H1 (cell line): ENCODE measurements at regions not wholly inside any gene's neighbourhood (a gene's known extent, or its start where the extent isn't known, plus 50 kb on each side); places are given as distances from the start of the nearest gene placed in this dataset.
"Not testable (repeated sequence)": the region's sequence is repeated elsewhere in the genome, so short reads cannot be mapped to it uniquely, and the experiment has no call there.

Experiments
- CTCF ChIA-PET: fragments of 300-600 bp; sonication (Branson Sonifier 250); formaldehyde crosslinking; loops from one replicate; lab custom pipeline; 2021; ENCODE audit not compliant: partially characterized antibody; lab: Charles Lee
- POLR2A ChIA-PET: fragments of 300-600 bp; sonication (Branson Sonifier 250); formaldehyde crosslinking; loops from one replicate; lab custom pipeline; 2021; ENCODE audit warnings: inconsistent platforms; ENCODE audit not compliant: partially characterized antibody; lab: Charles Lee
- DNase-seq, 2 experiments: peaks; one replicate each; pipeline versions ENCODE4 v3.0.0 to v3.0.0-alpha.2; 2010 to 2022; ENCODE audit warnings: low spot score in 2 of 2, low read depth in 1 of 2, mixed read lengths in 1 of 2
- FAIRE-seq: peaks from 2 replicates; lab custom pipeline; 2011; peaks lifted over from hg19 to GRCh38; lab: Jason Lieb, UNC
- H2AFZ ChIP-seq: 2 replicates; pipeline ENCODE4 v1.8.1; 2012; ENCODE audit warnings: low read length, inconsistent platforms
- H2AK5ac ChIP-seq: 2 replicates; pipeline ENCODE4 v1.6.1; 2013; ENCODE audit warnings: low read depth, low read length
- H2BK120ac ChIP-seq: replicated peaks from 2 replicates; pipeline ENCODE3; 2013; ENCODE audit warnings: low read depth, low read length, inconsistent platforms
- H2BK12ac ChIP-seq: 2 replicates; pipeline ENCODE4 v1.6.1; 2013; ENCODE audit warnings: low read depth, low read length
- H2BK15ac ChIP-seq: 2 replicates; pipeline ENCODE4 v1.6.1; 2013; ENCODE audit warnings: low read length
- H2BK20ac ChIP-seq: 2 replicates; pipeline ENCODE4 v1.6.1; 2013; ENCODE audit warnings: low read length
- H2BK5ac ChIP-seq: 2 replicates; pipeline ENCODE4 v1.6.1; 2013; ENCODE audit warnings: low read depth, low read length
- H3K14ac ChIP-seq: 2 replicates; pipeline ENCODE4 v1.6.1; 2013; ENCODE audit warnings: inconsistent platforms; ENCODE audit not compliant: insufficient read length
- H3K18ac ChIP-seq: 2 replicates; pipeline ENCODE4 v1.6.1; 2013; ENCODE audit warnings: low read length; ENCODE audit errors: extremely low read depth
- H3K23ac ChIP-seq: 2 replicates; pipeline ENCODE4 v1.6.1; 2013; ENCODE audit warnings: inconsistent platforms; ENCODE audit not compliant: insufficient read length
- H3K23me2 ChIP-seq: 2 replicates; pipeline ENCODE4 v1.6.1; 2013; ENCODE audit warnings: low read depth, low read length
- H3K27ac ChIP-seq: 2 replicates; pipeline ENCODE4 v1.6.1; 2011; ENCODE audit warnings: low read depth, low read length, inconsistent platforms
- H3K27me3 ChIP-seq, 4 experiments: replicated peaks in 1 of 4; 1 replicate in 1 of 4; 2 replicates in 3 of 4; pipeline versions ENCODE4 v1.6.1 to v1.8.1; 2011 to 2013; ENCODE audit warnings: low read length in 3 of 4, mild to moderate bottlenecking in 3 of 4, inconsistent platforms in 2 of 4, mixed read lengths in 2 of 4, moderate library complexity in 1 of 4; ENCODE audit not compliant: control insufficient read depth in 3 of 4, insufficient read depth in 3 of 4; ENCODE audit errors: extremely low read depth in 1 of 4
- H3K36me3 ChIP-seq, 4 experiments: 2 replicates each; pipeline versions ENCODE4 v1.6.1 to v1.8.1; 2011 to 2013; ENCODE audit warnings: mild to moderate bottlenecking in 4 of 4, low read length in 3 of 4, moderate library complexity in 2 of 4, control low read depth in 1 of 4, inconsistent platforms in 1 of 4; ENCODE audit not compliant: insufficient read depth in 4 of 4, control insufficient read depth in 2 of 4
- H3K4ac ChIP-seq: replicated peaks from 2 replicates; pipeline ENCODE3; 2013; ENCODE audit warnings: low read length, low read depth, mixed read lengths, inconsistent platforms; ENCODE audit not compliant: insufficient read length
- H3K4me1 ChIP-seq, 4 experiments: replicated peaks in 1 of 4; 1 replicate in 1 of 4; 2 replicates in 3 of 4; pipeline versions ENCODE4 v1.6.1 to v1.8.1; 2011 to 2013; ENCODE audit warnings: low read length in 3 of 4, inconsistent platforms in 2 of 4, mixed read lengths in 1 of 4; ENCODE audit not compliant: insufficient read depth in 4 of 4, control insufficient read depth in 3 of 4
- H3K4me2 ChIP-seq, 2 experiments: 2 replicates each; pipeline versions ENCODE4 v1.6.1 to v1.8.1; 2011 to 2013; ENCODE audit warnings: low read depth in 2 of 2, low read length in 2 of 2, control low read depth in 1 of 2, inconsistent platforms in 1 of 2, mild to moderate bottlenecking in 1 of 2; ENCODE audit not compliant: insufficient read depth in 1 of 2
- H3K4me3 ChIP-seq, 4 experiments: fragments of 200-600, 300-600 bp in 1 of 4; sonication (generic), shearing (Covaris generic), sonication (Bioruptor Twin) in 1 of 4; 2 replicates each; pipeline versions ENCODE4 v1.5.1 to v1.8.1; 2011 to 2016; ENCODE audit warnings: low read length in 4 of 4, low read depth in 3 of 4, control low read depth in 2 of 4, inconsistent platforms in 2 of 4, mild to moderate bottlenecking in 2 of 4, mixed read lengths in 1 of 4, moderate library complexity in 1 of 4; ENCODE audit not compliant: insufficient read depth in 2 of 4; ENCODE audit errors: extremely low read depth in 1 of 4
- H3K56ac ChIP-seq: replicated peaks from 2 replicates; pipeline ENCODE3; 2013; ENCODE audit warnings: low read depth, mild to moderate bottlenecking, mixed read lengths, low read length, inconsistent platforms; ENCODE audit not compliant: insufficient read length
- H3K79me1 ChIP-seq: 2 replicates; pipeline ENCODE4 v1.6.1; 2013; ENCODE audit warnings: low read depth, low read length, control low read depth
- H3K79me2 ChIP-seq, 2 experiments: 2 replicates each; pipeline versions ENCODE4 v1.6.1 to v1.8.1; 2012 to 2013; ENCODE audit warnings: low read length in 2 of 2, mild to moderate bottlenecking in 2 of 2, inconsistent platforms in 1 of 2; ENCODE audit not compliant: insufficient read depth in 2 of 2, control insufficient read depth in 1 of 2
- H3K9ac ChIP-seq, 4 experiments: replicated peaks in 1 of 4; 1 replicate in 1 of 4; 2 replicates in 3 of 4; pipeline versions ENCODE4 v1.6.1 to v1.8.1; 2011 to 2013; ENCODE audit warnings: low read depth in 3 of 4, low read length in 3 of 4, control low read depth in 2 of 4, mild to moderate bottlenecking in 2 of 4, moderate library complexity in 2 of 4, inconsistent platforms in 1 of 4; ENCODE audit errors: extremely low read depth in 1 of 4
- H3K9me3 ChIP-seq, 2 experiments: 2 replicates each; pipeline versions ENCODE4 v1.6.1 to v1.8.1; 2012 to 2013; ENCODE audit warnings: mild to moderate bottlenecking in 2 of 2, moderate library complexity in 2 of 2, control low read depth in 1 of 2, inconsistent platforms in 1 of 2, low read depth in 1 of 2, low read length in 1 of 2, mixed read lengths in 1 of 2; ENCODE audit not compliant: insufficient read depth in 2 of 2
- H4K20me1 ChIP-seq, 2 experiments: replicated peaks in 1 of 2; 2 replicates each; pipeline versions ENCODE3 to v1.8.1; 2011 to 2013; ENCODE audit warnings: inconsistent platforms in 2 of 2, low read length in 2 of 2, mild to moderate bottlenecking in 1 of 2; ENCODE audit not compliant: insufficient read depth in 2 of 2, control insufficient read depth in 1 of 2
- H4K5ac ChIP-seq: 2 replicates; pipeline ENCODE4 v1.6.1; 2013; ENCODE audit warnings: low read length, low read depth, mixed read lengths, inconsistent platforms; ENCODE audit not compliant: insufficient read length
- H4K8ac ChIP-seq: 2 replicates; pipeline ENCODE4 v1.8.0; 2013; ENCODE audit warnings: mild to moderate bottlenecking, moderate library complexity, low read length, inconsistent platforms; ENCODE audit not compliant: insufficient read depth; ENCODE audit errors: extremely low read depth
- H4K91ac ChIP-seq: replicated peaks from 2 replicates; pipeline ENCODE3; 2013; ENCODE audit warnings: low read length, mixed read lengths, inconsistent platforms; ENCODE audit not compliant: insufficient read length
- WGBS, 2 experiments: shearing (Covaris generic) in 1 of 2; methylation state at CpG; one replicate each; pipeline versions ENCODE4 v1.1.6 to v1.1.7; 2013 to 2015; ENCODE audit warnings: low lambda C conversion rate in 2 of 2, mixed read lengths in 2 of 2, inconsistent platforms in 1 of 2, low coverage in 1 of 2, missing lambda C conversion rate in 1 of 2; ENCODE audit not compliant: insufficient replicate concordance in 2 of 2, insufficient coverage in 1 of 2, insufficient read length in 1 of 2; ENCODE audit errors: extremely low coverage in 1 of 2, missing lambda C conversion rate in 1 of 2; 5-methylcytosine and 5-hydroxymethylcytosine counted together

GRCh38 chr12:31184667-31185066 lies 111.0 kb downstream of the DDX11 start:
- H4K20me1 ChIP-seq, CTCF ChIA-PET, H3K36me3 ChIP-seq, H3K79me2 ChIP-seq, H2BK5ac ChIP-seq, H2BK15ac ChIP-seq, H4K5ac ChIP-seq, H2AK5ac ChIP-seq, FAIRE-seq, H3K9ac ChIP-seq, H3K4ac ChIP-seq, H3K4me1 ChIP-seq, H2BK120ac ChIP-seq, H2BK12ac ChIP-seq, H3K27ac ChIP-seq, H3K18ac ChIP-seq, POLR2A ChIA-PET, H2BK20ac ChIP-seq, H3K27me3 ChIP-seq, H3K14ac ChIP-seq, H3K79me1 ChIP-seq, H3K4me3 ChIP-seq, H3K9me3 ChIP-seq, H3K23me2 ChIP-seq, H2AFZ ChIP-seq, H3K56ac ChIP-seq, H3K23ac ChIP-seq, H4K8ac ChIP-seq, DNase-seq, H3K4me2 ChIP-seq, H4K91ac ChIP-seq: not testable (repeated sequence)
- 100% methylated on average over 11 of the region's 20 CpGs; no CpG with 5 or more reads in 1 of the 2 experiments for WGBS, 2 experiments

GRCh38 chr12:31192689-31193088 lies 119.0 kb downstream of the DDX11 start:
- H3K56ac ChIP-seq, H3K14ac ChIP-seq, H3K23ac ChIP-seq, H4K5ac ChIP-seq, H2BK120ac ChIP-seq, FAIRE-seq, H3K4me1 ChIP-seq, H3K27me3 ChIP-seq, H3K4me2 ChIP-seq, H3K36me3 ChIP-seq, H2BK5ac ChIP-seq, H3K18ac ChIP-seq, H2AK5ac ChIP-seq, CTCF ChIA-PET, H3K23me2 ChIP-seq, H3K79me2 ChIP-seq, H3K27ac ChIP-seq, H3K9ac ChIP-seq, H2BK20ac ChIP-seq, H3K4ac ChIP-seq, H4K8ac ChIP-seq, H2BK12ac ChIP-seq, H3K79me1 ChIP-seq, H3K4me3 ChIP-seq, H4K20me1 ChIP-seq, H2AFZ ChIP-seq, H2BK15ac ChIP-seq, H3K9me3 ChIP-seq, POLR2A ChIA-PET, DNase-seq, H4K91ac ChIP-seq: not testable (repeated sequence)
